NT2/D1 (cell line): ENCODE measurements at regions not wholly inside any gene's neighbourhood (a gene's known extent, or its start where the extent isn't known, plus 50 kb on each side); places are given as distances from the start of the nearest gene placed in this dataset.

Experiments used
- SUZ12 ChIP-seq: IDR thresholded peaks from 2 replicates; pipeline ENCODE4 v1.6.1; 2011; ENCODE audit not compliant: insufficient read length, insufficient read depth; ENCODE audit errors: extremely low read depth
- YY1 ChIP-seq: IDR thresholded peaks from 2 replicates; pipeline ENCODE4 v1.6.1; 2011; ENCODE audit not compliant: insufficient read length, insufficient read depth
- ZNF274 ChIP-seq: IDR thresholded peaks from 2 replicates; pipeline ENCODE4 v1.6.1; 2011; ENCODE audit warnings: mild to moderate bottlenecking, low read depth, low read length

- TF ChIP-seq ZNF274 (no peak), YY1 (no peak), SUZ12 (no peak)
Observed at GRCh38 chr7:119515214-119515613, 757.8 kb upstream of the KCND2 start.
